HepG2 (cell line): ENCODE measurements at regions not wholly inside any gene's neighbourhood (a gene's known extent, or its start where the extent isn't known, plus 50 kb on each side); places are given as distances from the start of the nearest gene placed in this dataset.

Experiments
- ATAC-seq: fragments of 200-7000 bp; cut with Tn5 transposase; 3 replicates; pipeline ENCODE4 v1.9.1; 2020; ENCODE audit warnings: mild to moderate bottlenecking, moderate library complexity
- BruUV-seq: library from RNA; stranded (reverse); fragments of 400-500 nt; replicated peaks from 2 replicates; lab custom pipeline; 2021; lab: Mats Ljungman, UMichigan
- CTCF ChIA-PET: fragments of 300-600 bp; formaldehyde crosslinking; extraction: SDS; loops from one replicate; lab custom pipeline; 2021; ENCODE audit warnings: low total read pairs, inconsistent platforms, low intra/inter-chr PET ratio; lab: Yijun Ruan, JAX
- POLR2A ChIA-PET: fragments of 350-600 bp; sonication (Branson Sonifier 250); formaldehyde crosslinking; loops from one replicate; lab custom pipeline; 2020; ENCODE audit warnings: antibody characterized with exemption, inconsistent platforms; lab: Yijun Ruan, JAX
- DNase-seq: peaks from one replicate; pipeline ENCODE4 v3.0.0-alpha.2; 2015; ENCODE audit warnings: low spot score
- FAIRE-seq: peaks from 3 replicates; lab custom pipeline; 2011; peaks lifted over from hg19 to GRCh38; lab: Jason Lieb, UNC
- H2AFZ ChIP-seq: one replicate; pipeline ENCODE4 v1.6.1; 2011; ENCODE audit warnings: low read length, inconsistent platforms
- H3K27ac ChIP-seq: fragments of 300-600 bp; 3 replicates; pipeline ENCODE4 v1.8.0; 2011; ENCODE audit warnings: mixed run types, mild to moderate bottlenecking, mixed read lengths, low read length, inconsistent platforms; ENCODE audit not compliant: insufficient read depth; ENCODE audit errors: extremely low read length
- H3K27me3 ChIP-seq, 2 experiments: fragments of 200-600 bp in 1 of 2; 2 replicates in 1 of 2; 3 replicates in 1 of 2; pipeline versions ENCODE4 v1.6.0 to v1.8.0; 2011; ENCODE audit warnings: low read length in 2 of 2, mild to moderate bottlenecking in 2 of 2, moderate library complexity in 2 of 2, inconsistent platforms in 1 of 2; ENCODE audit not compliant: insufficient read depth in 2 of 2, control insufficient read depth in 1 of 2
- H3K36me3 ChIP-seq, 2 experiments: fragments of 200-600 bp in 1 of 2; replicated peaks in 1 of 2; 2 replicates in 1 of 2; 3 replicates in 1 of 2; pipeline versions ENCODE4 v1.5.1 to v1.8.0; 2011; ENCODE audit warnings: low read length in 2 of 2, inconsistent platforms in 1 of 2; ENCODE audit not compliant: insufficient read depth in 2 of 2, control insufficient read depth in 1 of 2
- H3K4me1 ChIP-seq: 2 replicates; pipeline ENCODE4 v1.5.1; 2012; ENCODE audit warnings: low read length, inconsistent platforms; ENCODE audit not compliant: insufficient read depth
- H3K4me2 ChIP-seq: 2 replicates; pipeline ENCODE4 v1.6.0; 2011; ENCODE audit warnings: low read depth, low read length, inconsistent platforms
- H3K4me3 ChIP-seq, 3 experiments: fragments of 200-600 bp in 1 of 3; sonication (generic), shearing (Covaris generic) in 1 of 3; replicated peaks in 1 of 3; 2 replicates each; pipeline ENCODE4 v1.5.1; 2011 to 2016; ENCODE audit warnings: low read length in 3 of 3, inconsistent platforms in 2 of 3, low read depth in 2 of 3, mild to moderate bottlenecking in 2 of 3, control low read depth in 1 of 3, mixed read lengths in 1 of 3; ENCODE audit not compliant: insufficient read depth in 1 of 3
- H3K79me2 ChIP-seq: one replicate; pipeline ENCODE4 v1.6.1; 2011; ENCODE audit warnings: low read length, inconsistent platforms; ENCODE audit not compliant: insufficient read depth
- H3K9ac ChIP-seq: 2 replicates; pipeline ENCODE4 v1.6.0; 2011; ENCODE audit warnings: mild to moderate bottlenecking, low read depth, low read length, inconsistent platforms; ENCODE audit not compliant: insufficient read depth
- H3K9me3 ChIP-seq: 2 replicates; pipeline ENCODE4 v1.5.1; 2012; ENCODE audit warnings: mild to moderate bottlenecking, low read length
- H4K20me1 ChIP-seq: 2 replicates; pipeline ENCODE4 v1.6.0; 2011; ENCODE audit warnings: inconsistent platforms, mild to moderate bottlenecking, low read length, moderate library complexity; ENCODE audit not compliant: insufficient read depth
- ASH2L ChIP-seq: fragments of 300-600, 200-600 bp; sonication (generic); IDR thresholded peaks from 2 replicates; pipeline ENCODE4 v1.7.0; 2017; ENCODE audit warnings: low read depth, mild to moderate bottlenecking, moderate library complexity, mixed read lengths, low read length; ENCODE audit not compliant: insufficient read length
- CHD4 ChIP-seq: fragments of 200-600 bp; sonication (generic); IDR thresholded peaks from 2 replicates; pipeline ENCODE4 v1.7.0; 2017; ENCODE audit warnings: mild to moderate bottlenecking, low read length, borderline replicate concordance
- DPF2 ChIP-seq: sonication (generic); formaldehyde crosslinking; IDR thresholded peaks from 2 replicates; pipeline ENCODE4 v1.4.0; 2020; ENCODE audit warnings: mild to moderate bottlenecking, low read depth, missing genetic modification reagents, borderline replicate concordance
- FOXK1 ChIP-seq: sonication (generic); formaldehyde crosslinking; IDR thresholded peaks from 2 replicates; pipeline ENCODE4 v1.4.0; 2020; ENCODE audit warnings: low read depth, missing genetic modification reagents, borderline replicate concordance
- HMGXB3 ChIP-seq: sonication (generic); formaldehyde crosslinking; IDR thresholded peaks from 2 replicates; pipeline ENCODE4 v1.4.0; 2020; ENCODE audit warnings: missing genetic modification reagents, borderline replicate concordance
- HOXA9 ChIP-seq: sonication (generic); formaldehyde crosslinking; IDR thresholded peaks from 2 replicates; pipeline ENCODE4 v1.8.1; 2022; ENCODE audit warnings: missing genetic modification reagents, mild to moderate bottlenecking, moderate library complexity, borderline replicate concordance
- IRF2 ChIP-seq: IDR thresholded peaks from 2 replicates; pipeline ENCODE4 v1.6.1; 2018; ENCODE audit warnings: missing genetic modification reagents, missing compliant biosample characterization
- KLF12 ChIP-seq: sonication (generic); formaldehyde crosslinking; IDR thresholded peaks from 2 replicates; pipeline ENCODE4 v1.4.0; 2020; ENCODE audit warnings: missing genetic modification reagents, borderline replicate concordance
- NONO ChIP-seq, 2 experiments: fragments of 450-650 bp in 1 of 2; sonication (generic) in 1 of 2; formaldehyde crosslinking in 1 of 2; IDR thresholded peaks in 1 of 2; conservative IDR thresholded peaks in 1 of 2; 2 replicates each; pipeline versions ENCODE4 v1.6.1 to v1.8.0; 2017 to 2022; ENCODE audit warnings: mild to moderate bottlenecking in 1 of 2, missing genetic modification reagents in 1 of 2, moderate library complexity in 1 of 2
- SATB2 ChIP-seq: sonication (generic); formaldehyde crosslinking; IDR thresholded peaks from 2 replicates; pipeline ENCODE4 v1.5.0; 2020; ENCODE audit warnings: missing genetic modification reagents
- TEAD3 ChIP-seq: optimal IDR thresholded peaks from 2 replicates; pipeline ENCODE3; 2016; ENCODE audit warnings: borderline replicate concordance
- ZBTB42 ChIP-seq: sonication (generic); formaldehyde crosslinking; IDR thresholded peaks from 2 replicates; pipeline ENCODE4 v1.5.0; 2020; ENCODE audit warnings: mild to moderate bottlenecking, missing genetic modification reagents
- ZNF652 ChIP-seq: IDR thresholded peaks from 2 replicates; pipeline ENCODE4 v1.6.1; 2016; ENCODE audit warnings: low read depth, borderline replicate concordance
- ZNF724P ChIP-seq: sonication (generic); formaldehyde crosslinking; IDR thresholded peaks from 2 replicates; pipeline ENCODE4 v1.8.0; 2022; ENCODE audit warnings: missing genetic modification reagents, borderline replicate concordance
- ZNF746 ChIP-seq: sonication (generic); formaldehyde crosslinking; IDR thresholded peaks from 2 replicates; pipeline ENCODE4 v1.8.0; 2022; ENCODE audit warnings: mild to moderate bottlenecking, missing genetic modification reagents
- WGBS: methylation state at CpG from one replicate; pipeline ENCODE4 v1.1.6; 2017; ENCODE audit warnings: low lambda C conversion rate; 5-methylcytosine and 5-hydroxymethylcytosine counted together
- in situ Hi-C: cut with HindIII; loops from 2 replicates; pipeline ENCODE4 v1.10.0; 2017; ENCODE audit warnings: low pct_unique_long_range_greater_than_20kb; ENCODE audit not compliant: extremely low pct_ligation_motif_present
- intact Hi-C: fragments of 100-400 bp; cut with micrococcal nuclease; formaldehyde crosslinking; loops from one replicate; pipeline ENCODE4 v1.10.0; 2022; ENCODE audit not compliant: unreplicated experiment
- TF ChIP-seq, protein P1 (sequence below): IDR thresholded peaks from 2 replicates; pipeline ENCODE4 v1.6.1; 2012; ENCODE audit warnings: low read depth, low read length, improper control_type of control experiment
- TF ChIP-seq, protein P2 (sequence below): sonication (generic); formaldehyde crosslinking; IDR thresholded peaks from 2 replicates; pipeline ENCODE4 v1.4.0; 2020; ENCODE audit warnings: missing genetic modification reagents

DNA sequence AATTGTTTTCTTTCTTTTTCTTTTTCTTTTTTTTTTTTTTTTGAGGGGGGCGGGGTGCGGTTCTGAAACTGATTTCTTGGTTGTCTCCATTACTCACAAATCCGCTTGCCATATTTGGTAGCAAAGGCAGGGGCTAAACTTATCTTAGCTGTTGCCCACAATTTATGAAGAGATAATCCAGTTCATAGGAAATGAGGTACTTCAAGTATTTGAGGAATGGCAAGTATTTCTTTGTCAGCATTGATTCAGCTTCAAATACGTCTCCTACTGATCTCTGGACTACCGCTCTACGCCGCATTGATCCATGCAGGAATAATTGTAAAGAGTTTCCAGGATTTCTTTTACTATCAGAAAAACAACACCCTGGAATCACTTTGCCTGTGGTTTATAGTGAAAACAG lies 289.2 kb upstream of the DPYD start (continued):
- TF ChIP-seq, protein P1, sequence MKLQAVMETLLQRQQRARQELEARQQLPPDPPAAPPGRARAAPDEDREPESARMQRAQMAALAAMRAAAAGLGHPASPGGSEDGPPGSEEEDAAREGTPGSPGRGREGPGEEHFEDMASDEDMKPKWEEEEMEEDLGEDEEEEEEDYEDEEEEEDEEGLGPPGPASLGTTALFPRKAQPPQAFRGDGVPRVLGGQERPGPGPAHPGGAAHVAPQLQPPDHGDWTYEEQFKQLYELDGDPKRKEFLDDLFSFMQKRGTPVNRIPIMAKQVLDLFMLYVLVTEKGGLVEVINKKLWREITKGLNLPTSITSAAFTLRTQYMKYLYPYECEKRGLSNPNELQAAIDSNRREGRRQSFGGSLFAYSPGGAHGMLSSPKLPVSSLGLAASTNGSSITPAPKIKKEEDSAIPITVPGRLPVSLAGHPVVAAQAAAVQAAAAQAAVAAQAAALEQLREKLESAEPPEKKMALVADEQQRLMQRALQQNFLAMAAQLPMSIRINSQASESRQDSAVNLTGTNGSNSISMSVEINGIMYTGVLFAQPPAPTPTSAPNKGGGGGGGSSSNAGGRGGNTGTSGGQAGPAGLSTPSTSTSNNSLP: 0 out of 2 replicates have a peak, but pooled peaks have one; percentile 13
- TF ChIP-seq ASH2L (no peak), HOXA9 (no peak), TEAD3 (peak; percentile 46), ZNF724P (CRISPR knock-in tag) (no peak), NONO (IDR thresholded peaks at IDR 0.05) (no peak), NONO (CRISPR knock-in tag; conservative IDR thresholded peaks at IDR 0.05) (no peak), KLF12 (CRISPR knock-in tag) (no peak), SATB2 (CRISPR knock-in tag) (no peak), IRF2 (no peak), CHD4 (no peak), ZNF746 (CRISPR knock-in tag) (no peak)
- TF ChIP-seq, protein P2, sequence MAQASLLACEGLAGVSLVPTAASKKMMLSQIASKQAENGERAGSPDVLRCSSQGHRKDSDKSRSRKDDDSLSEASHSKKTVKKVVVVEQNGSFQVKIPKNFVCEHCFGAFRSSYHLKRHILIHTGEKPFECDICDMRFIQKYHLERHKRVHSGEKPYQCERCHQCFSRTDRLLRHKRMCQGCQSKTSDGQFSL (CRISPR knock-in tag): no peak

DNA sequence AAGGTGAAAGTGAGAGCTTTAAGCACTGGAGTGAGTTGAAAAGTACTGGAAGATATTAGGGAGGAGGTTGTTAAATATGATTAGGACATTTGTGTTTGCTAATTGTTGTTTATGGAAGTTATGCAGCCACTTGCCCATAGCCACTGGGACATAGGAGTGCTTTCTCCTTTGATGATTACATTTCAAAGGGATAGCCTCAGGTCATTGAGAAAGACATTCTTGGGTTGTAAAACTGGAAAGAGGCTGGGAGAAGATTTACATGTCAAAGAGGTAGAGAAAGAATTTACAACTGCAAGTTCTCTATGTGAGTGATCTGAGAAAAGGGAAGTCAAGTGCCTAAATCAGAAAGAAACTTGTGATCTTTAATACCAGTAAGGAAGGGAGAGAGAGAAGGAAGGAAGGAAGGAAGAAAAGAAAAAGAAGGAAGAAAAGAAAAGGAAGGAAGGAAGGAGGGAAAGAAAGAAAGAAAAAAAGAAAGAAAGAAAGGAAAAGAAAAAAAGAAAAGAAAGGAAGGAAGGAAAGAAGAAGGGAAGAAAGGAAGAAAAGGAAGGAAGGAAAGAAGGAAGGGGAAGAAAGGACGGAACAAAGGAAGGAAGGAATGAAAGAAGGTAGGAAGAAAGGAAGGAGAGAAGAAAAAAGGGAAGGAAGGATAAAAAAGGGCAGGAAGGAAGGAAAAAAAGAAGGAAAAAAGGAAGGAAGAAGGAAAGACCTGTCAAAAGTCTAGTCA lies 284.6 kb upstream of the DPYD start:
- BruUV-seq: no TSS peak
- TF ChIP-seq FOXK1 (no peak), ZNF652 (no peak), DPF2 (CRISPR knock-in tag) (no peak), HMGXB3 (no peak), ZBTB42 (CRISPR knock-in tag) (no peak)

More for the DNA sequence above, 284.6 kb upstream of the DPYD start:
- Histone ChIP-seq H3K9me3 (no peaks in the 10 kb centered on the region), H3K36me3 (no peaks in the 10 kb centered on the region), H3K4me1 (no peaks in the 10 kb centered on the region), H3K4me2 (no peak overlapping the region), H2AFZ (no peak overlapping the region), H3K27me3 (no peaks in the 10 kb centered on the region), H3K27ac (no peak overlapping the region), H4K20me1 (no peaks in the 10 kb centered on the region), H3K9ac (no peak overlapping the region), H3K4me3 (no peak overlapping the region), H3K79me2 (no peaks in the 10 kb centered on the region)
- DNase-seq (no peak), ATAC-seq (no peak), FAIRE-seq (no peak)
- ChIA-PET CTCF (no interaction called here), POLR2A (no interaction called here)
- WGBS: 0% methylated on average over 1 of the region's 1 CpG
- intact Hi-C loops: no loop called here
- in situ Hi-C loops: no loop called here
